Smooth muscle cell (in vitro differentiated cells): ENCODE measurements at regions not wholly inside any gene's neighbourhood (a gene's known extent, or its start where the extent isn't known, plus 50 kb on each side); places are given as distances from the start of the nearest gene placed in this dataset.

ENCODE experiments used
- DNase-seq: peaks from one replicate; lab custom pipeline; 2025; ENCODE audit not compliant: unreplicated experiment; lab: John Stamatoyannopoulos, UW
- H2AFZ ChIP-seq: fragments of 200-600 bp; sonication (generic); 2 replicates; pipeline ENCODE4 v1.6.0; 2016; ENCODE audit warnings: antibody characterized with exemption, low read depth, mild to moderate bottlenecking
- H3F3A ChIP-seq: fragments of 200-600 bp; sonication (generic); 2 replicates; pipeline ENCODE4 v1.6.0; 2017; ENCODE audit warnings: antibody characterized with exemption, low read depth
- H3K27ac ChIP-seq: fragments of 200-600 bp; sonication (generic); 2 replicates; pipeline ENCODE4 v1.5.1; 2016; ENCODE audit warnings: low read depth, mild to moderate bottlenecking
- H3K27me3 ChIP-seq: fragments of 200-600 bp; sonication (generic); 2 replicates; pipeline ENCODE4 v1.6.1; 2016; ENCODE audit warnings: low read depth, mild to moderate bottlenecking
- H3K36me3 ChIP-seq: fragments of 200-600 bp; sonication (generic); 2 replicates; pipeline ENCODE4 v1.5.1; 2016; ENCODE audit warnings: low read depth
- H3K4me1 ChIP-seq: fragments of 200-600 bp; sonication (generic); 2 replicates; pipeline ENCODE4 v1.5.1; 2016; ENCODE audit warnings: low read depth
- H3K4me2 ChIP-seq: fragments of 200-600 bp; sonication (generic); 2 replicates; pipeline ENCODE4 v1.6.0; 2016; ENCODE audit warnings: mild to moderate bottlenecking
- H3K4me3 ChIP-seq: fragments of 200-600 bp; sonication (generic); 2 replicates; pipeline ENCODE4 v1.5.1; 2016; ENCODE audit warnings: mild to moderate bottlenecking
- H3K79me2 ChIP-seq: fragments of 200-600 bp; sonication (generic); 2 replicates; pipeline ENCODE4 v1.6.0; 2016; ENCODE audit warnings: low read depth, mild to moderate bottlenecking
- H3K9ac ChIP-seq: fragments of 200-600 bp; sonication (generic); 2 replicates; pipeline ENCODE4 v1.6.0; 2016; ENCODE audit warnings: low read depth
- H3K9me3 ChIP-seq: fragments of 200-600 bp; sonication (generic); replicated peaks from 2 replicates; pipeline ENCODE4 v1.5.1; 2016; ENCODE audit warnings: low read depth
- H4K20me1 ChIP-seq: fragments of 200-600 bp; sonication (generic); 2 replicates; pipeline ENCODE4 v1.6.0; 2016; ENCODE audit warnings: low read depth
- CTCF ChIP-seq: fragments of 200-600 bp; sonication (generic); IDR thresholded peaks from 2 replicates; pipeline ENCODE4 v1.5.1; 2017; ENCODE audit warnings: borderline replicate concordance, mild to moderate bottlenecking, antibody characterized with exemption; ENCODE audit not compliant: insufficient read depth, poor library complexity, severe bottlenecking
- WGBS: methylation state at CpG from one replicate; pipeline ENCODE4 v1.1.7; 2016; ENCODE audit warnings: low lambda C conversion rate; 5-methylcytosine and 5-hydroxymethylcytosine counted together

DNA sequence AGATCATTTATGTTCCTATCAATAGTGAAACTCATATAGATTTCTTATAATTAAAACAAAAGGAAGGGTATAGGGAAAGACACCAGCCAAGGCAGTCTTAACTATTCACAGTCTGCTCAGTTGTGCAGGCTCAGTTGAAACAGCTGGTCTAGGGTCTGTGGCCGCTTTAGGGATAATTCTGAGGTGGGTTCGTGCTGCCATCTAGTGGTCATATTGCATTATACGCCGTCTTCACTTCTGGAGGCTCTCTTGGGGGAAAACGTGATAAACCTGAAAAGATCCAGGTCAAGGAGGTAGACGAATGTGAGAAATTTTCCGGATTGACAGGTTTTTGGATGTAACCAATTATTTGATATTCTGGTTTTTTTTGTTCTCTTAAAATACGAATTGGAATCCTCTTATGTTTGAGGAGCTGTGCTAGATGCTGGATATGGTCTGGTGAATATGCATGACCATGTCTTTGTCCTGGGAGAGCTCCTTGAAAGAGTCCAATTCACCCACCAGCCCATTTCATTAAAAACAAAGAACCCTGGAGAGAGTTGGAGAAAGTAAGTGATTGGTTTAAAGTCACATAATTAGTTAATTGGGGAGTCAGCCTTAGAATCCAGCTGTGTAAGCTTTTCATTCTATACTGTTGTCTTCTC, 492.4 kb downstream of the PLCL1 start:
- TF ChIP-seq CTCF, result peak; percentile 84

GRCh38 chr2:198293281-198293680, 488.9 kb downstream of the PLCL1 start:
- no peak overlapping the region for H3K4me3 ChIP-seq
- no peak overlapping the region for H3K27ac ChIP-seq
- no peak overlapping the region for H3K9ac ChIP-seq
- H3K4me2 ChIP-seq, result no peak overlapping the region
- peaks cover 9% of the 10 kb centered on the region for H3K27me3 ChIP-seq
- no peak overlapping the region for H2AFZ ChIP-seq
- WGBS, result 48% methylated on average over 1 of the region's 1 CpG
- H3K36me3 ChIP-seq, result no peaks in the 10 kb centered on the region
- H3K9me3 ChIP-seq, result no peaks in the 10 kb centered on the region
- no peaks in the 10 kb centered on the region for H3K4me1 ChIP-seq
- no peak for DNase-seq
- no peaks in the 10 kb centered on the region for H4K20me1 ChIP-seq
- no peak for TF ChIP-seq CTCF
- H3F3A ChIP-seq, result no peaks in the 10 kb centered on the region
- no peaks in the 10 kb centered on the region for H3K79me2 ChIP-seq

More for the DNA sequence above, 492.4 kb downstream of the PLCL1 start:
- DNase-seq, result peak; percentile 3
- Histone ChIP-seq H3K9ac (no peak overlapping the region), H3K4me2 (no peak overlapping the region), H3K4me3 (no peak overlapping the region), H3F3A (no peaks in the 10 kb centered on the region), H4K20me1 (no peaks in the 10 kb centered on the region), H3K79me2 (no peaks in the 10 kb centered on the region), H3K9me3 (no peaks in the 10 kb centered on the region), H3K4me1 (no peaks in the 10 kb centered on the region), H3K27ac (no peak overlapping the region), H2AFZ (no peak overlapping the region), H3K27me3 (peaks cover 22% of the 10 kb centered on the region), H3K36me3 (no peaks in the 10 kb centered on the region)
- under 1% methylated on average over 8 of the region's 8 CpGs for WGBS

DNA sequence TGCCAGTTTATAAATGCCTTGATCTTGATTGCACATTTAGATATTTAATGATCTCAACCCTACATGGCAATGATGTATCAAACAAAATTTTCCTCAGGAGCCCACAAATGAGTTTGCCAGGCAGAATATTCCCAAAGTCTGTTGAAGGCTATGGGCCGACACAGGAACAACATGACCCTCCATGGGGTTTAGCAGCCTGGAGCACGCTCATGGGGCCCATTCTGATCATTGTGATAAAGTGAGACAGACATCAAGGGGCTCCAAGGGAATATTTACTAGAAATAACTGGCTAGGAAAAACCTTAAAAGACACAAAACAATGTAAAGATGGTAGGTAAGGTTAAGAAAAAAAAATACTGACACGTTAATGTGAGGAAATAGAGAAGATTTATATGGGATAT, 485.4 kb downstream of the PLCL1 start:
- H4K20me1 ChIP-seq, result no peaks in the 10 kb centered on the region
- no peak for TF ChIP-seq CTCF
- no peaks in the 10 kb centered on the region for H3K79me2 ChIP-seq
- no peaks in the 10 kb centered on the region for H3F3A ChIP-seq
- H3K36me3 ChIP-seq, result no peaks in the 10 kb centered on the region
- no peak overlapping the region for H3K4me2 ChIP-seq
- DNase-seq, result no peak
- no peaks in the 10 kb centered on the region for H3K4me1 ChIP-seq
- H3K27me3 ChIP-seq, result peaks cover 14% of the 10 kb centered on the region
- H3K27ac ChIP-seq, result no peak overlapping the region
- H3K9me3 ChIP-seq, result no peaks in the 10 kb centered on the region
- H2AFZ ChIP-seq, result no peak overlapping the region
- no peak overlapping the region for H3K4me3 ChIP-seq
- H3K9ac ChIP-seq, result no peak overlapping the region
- WGBS, result 89% methylated on average over 3 of the region's 3 CpGs

DNA sequence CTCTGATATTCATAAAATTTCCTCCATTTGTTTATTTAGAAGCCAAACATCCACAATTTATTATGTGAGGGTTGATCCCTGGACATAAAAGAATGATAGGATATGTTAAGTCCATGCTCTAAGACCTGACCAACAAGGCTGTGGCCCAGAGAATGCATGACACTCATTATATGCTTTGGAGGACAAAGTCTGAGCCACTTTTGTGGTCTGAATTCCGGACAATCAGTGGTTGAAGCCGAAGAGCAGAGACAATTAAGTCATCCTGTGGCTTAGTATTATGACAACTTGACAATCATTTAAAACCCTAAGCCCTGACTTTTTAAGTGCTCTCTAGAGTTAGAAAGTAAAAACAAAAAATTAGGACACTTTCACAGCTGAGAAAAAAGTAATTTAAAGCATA, 483.3 kb downstream of the PLCL1 start:
- H4K20me1 ChIP-seq, result no peaks in the 10 kb centered on the region
- H3K27ac ChIP-seq, result peak overlapping the region; percentile 43
- no peaks in the 10 kb centered on the region for H3K9me3 ChIP-seq
- H3K9ac ChIP-seq, result no peak overlapping the region
- WGBS, result 13% methylated on average over 2 of the region's 2 CpGs
- H3K4me2 ChIP-seq, result peak overlapping the region; percentile 12
- no peaks in the 10 kb centered on the region for H3K36me3 ChIP-seq
- no peak overlapping the region for H2AFZ ChIP-seq
- TF ChIP-seq CTCF, result no peak
- no peaks in the 10 kb centered on the region for H3K4me1 ChIP-seq
- peaks cover 19% of the 10 kb centered on the region for H3K27me3 ChIP-seq
- DNase-seq, result no peak
- H3F3A ChIP-seq, result no peaks in the 10 kb centered on the region
- no peaks in the 10 kb centered on the region for H3K79me2 ChIP-seq
- H3K4me3 ChIP-seq, result no peak overlapping the region
